H1 (cell line): ENCODE measurements at regions not wholly inside any gene's neighbourhood (a gene's known extent, or its start where the extent isn't known, plus 50 kb on each side); places are given as distances from the start of the nearest gene placed in this dataset.

ENCODE experiments used
- CHD1 ChIP-seq: IDR thresholded peaks from 2 replicates; pipeline ENCODE4 v1.6.1; 2012; ENCODE audit warnings: low read depth, low read length, improper control_type of control experiment
- CHD7 ChIP-seq: fragments of 300-600 bp; sonication (generic); IDR thresholded peaks from 2 replicates; pipeline ENCODE4 v1.7.1; 2012; ENCODE audit warnings: low read length, moderate library complexity, mild to moderate bottlenecking, inconsistent platforms; ENCODE audit not compliant: insufficient replicate concordance
- CREB1 ChIP-seq: IDR thresholded peaks from 2 replicates; pipeline ENCODE4 v1.6.1; 2012; ENCODE audit warnings: inconsistent platforms
- TCF12 ChIP-seq: IDR thresholded peaks from 2 replicates; pipeline ENCODE4 v1.6.1; 2011; ENCODE audit warnings: low read depth, mild to moderate bottlenecking, low read length

- TF ChIP-seq CREB1 (no peak), CHD1 (no peak), TCF12 (no peak), CHD7 (no peak)
These were observed 953.5 kb upstream of the INTU start (continued) for GRCh38 chr4:126679303-126679702.
